ENCODE measurements at regions not wholly inside any gene's neighbourhood (a gene's known extent, or its start where the extent isn't known, plus 50 kb on each side); places are given as distances from the start of the nearest gene placed in this dataset.

DNA sequence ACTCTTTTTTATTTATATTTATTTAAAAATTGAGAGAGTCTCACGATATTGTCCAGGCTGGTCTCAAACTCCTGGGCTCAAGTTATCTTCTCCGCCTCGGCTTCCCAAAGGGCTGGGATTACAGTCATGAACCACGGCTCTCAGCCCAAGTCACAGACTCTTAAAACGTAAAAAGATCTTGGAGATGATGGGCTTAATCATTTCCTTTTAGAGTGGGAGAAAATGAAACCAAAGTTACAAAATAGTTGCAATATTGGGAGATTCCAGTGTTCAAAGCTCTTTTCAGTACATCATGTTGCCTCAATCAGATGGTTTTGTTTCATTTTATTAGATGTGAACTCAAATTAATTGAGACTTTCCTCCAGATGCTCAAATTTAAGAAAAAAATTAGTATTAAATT, 151.4 kb upstream of the XPO1 start:
- Histone ChIP-seq H3K27ac (no peak overlapping the region), H3K9ac (no peak overlapping the region), H3K4me1 (peaks cover 7% of the 10 kb centered on the region), H3K4me2 (no peak overlapping the region), H3K4me3 (no peak overlapping the region), H3K9me3 (no peaks in the 10 kb centered on the region), H3K36me3 (no peaks in the 10 kb centered on the region), H4K20me1 (no peaks in the 10 kb centered on the region), H3K27me3 (no peaks in the 10 kb centered on the region)
- no peak for TF ChIP-seq Cebpa-rat (IDR thresholded peaks at IDR 0.05)

DNA sequence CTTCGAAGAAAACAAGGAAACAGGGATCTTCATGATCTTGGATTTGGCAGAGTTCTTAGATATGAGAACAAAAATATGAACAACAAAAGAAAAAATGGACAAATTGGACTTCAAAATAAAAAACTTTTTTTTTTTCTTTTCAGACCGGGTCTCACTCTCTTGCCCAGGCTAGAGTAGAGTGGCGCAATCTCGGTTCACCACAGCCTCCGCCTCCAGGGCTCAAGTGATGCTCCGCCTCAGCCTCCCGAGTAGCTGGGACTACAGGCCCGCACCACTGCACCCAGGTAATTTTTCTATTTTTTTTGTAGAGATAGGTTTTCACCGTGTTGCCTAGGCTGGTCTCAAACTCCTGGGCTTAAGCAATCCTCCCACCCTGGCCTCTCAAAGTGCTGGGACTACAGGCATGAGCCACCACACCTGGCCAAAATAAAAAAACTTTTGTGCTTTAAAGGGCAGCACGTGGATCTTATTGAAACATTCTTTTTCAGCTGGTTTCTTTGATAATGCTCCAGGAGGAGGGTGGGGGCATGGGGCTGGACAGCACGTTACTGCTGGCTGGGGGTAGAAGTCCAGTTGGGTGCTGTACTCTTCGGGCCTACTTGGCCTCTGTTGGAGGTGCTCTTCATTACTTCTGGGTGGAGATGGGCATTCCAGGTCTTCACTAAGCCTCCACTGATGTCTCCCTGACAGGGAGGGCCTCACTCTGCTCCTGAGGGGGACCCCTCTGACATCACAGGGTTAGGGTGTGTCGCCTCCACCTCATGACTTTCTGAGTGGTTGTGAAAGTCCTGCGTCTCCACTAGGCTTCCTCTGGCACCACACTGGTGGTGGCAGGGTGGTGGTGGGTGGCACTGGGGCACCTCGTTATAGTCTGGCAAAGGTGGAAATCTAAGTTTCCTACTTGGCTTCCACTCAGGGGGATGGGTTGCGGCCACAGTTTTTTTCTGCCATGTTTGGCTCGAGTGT, 150.5 kb upstream of the XPO1 start:
- H3K4me1 ChIP-seq: peaks cover under 1% of the 10 kb centered on the region; the same call in 1 of the 2 replicates
- H3K9ac ChIP-seq: no peak overlapping the region
- H3K9me3 ChIP-seq: no peaks in the 10 kb centered on the region
- no peak overlapping the region for H3K4me3 ChIP-seq
- no peaks in the 10 kb centered on the region for H3K36me3 ChIP-seq
- no peaks in the 10 kb centered on the region for H3K27me3 ChIP-seq
- no peaks in the 10 kb centered on the region for H4K20me1 ChIP-seq
- no peak overlapping the region for H3K27ac ChIP-seq
- no peak overlapping the region for H3K4me2 ChIP-seq
- no peak for TF ChIP-seq Cebpa-rat (IDR thresholded peaks at IDR 0.05)

DNA sequence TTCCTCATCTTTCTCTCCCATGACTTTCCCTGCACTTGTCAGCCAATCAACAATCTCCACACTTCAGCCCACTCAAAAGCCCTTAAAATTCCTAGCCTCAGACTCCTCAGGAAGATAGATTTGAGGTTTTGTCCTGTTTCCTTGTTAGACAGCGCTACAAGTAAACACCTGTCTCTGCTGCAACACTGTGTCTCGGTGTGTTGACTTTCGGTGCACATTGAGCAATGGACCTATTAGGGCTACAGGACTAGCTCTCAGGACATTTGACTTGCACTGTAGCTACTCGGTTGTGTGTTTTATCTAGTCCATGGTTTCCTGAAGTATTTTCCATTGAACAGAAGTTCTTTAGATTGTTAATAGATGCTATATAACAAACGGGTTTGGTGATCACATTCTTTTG, 140.9 kb upstream of the XPO1 start:
- H3K27me3 ChIP-seq: no peaks in the 10 kb centered on the region
- no peak overlapping the region for H3K4me2 ChIP-seq
- no peak for TF ChIP-seq Cebpa-rat (IDR thresholded peaks at IDR 0.05)
- no peaks in the 10 kb centered on the region for H3K4me1 ChIP-seq
- no peaks in the 10 kb centered on the region for H3K36me3 ChIP-seq
- H3K9me3 ChIP-seq: peaks cover 40% of the 10 kb centered on the region
- no peak overlapping the region for H3K27ac ChIP-seq
- H3K9ac ChIP-seq: no peak overlapping the region
- no peaks in the 10 kb centered on the region for H4K20me1 ChIP-seq
- no peak overlapping the region for H3K4me3 ChIP-seq

DNA sequence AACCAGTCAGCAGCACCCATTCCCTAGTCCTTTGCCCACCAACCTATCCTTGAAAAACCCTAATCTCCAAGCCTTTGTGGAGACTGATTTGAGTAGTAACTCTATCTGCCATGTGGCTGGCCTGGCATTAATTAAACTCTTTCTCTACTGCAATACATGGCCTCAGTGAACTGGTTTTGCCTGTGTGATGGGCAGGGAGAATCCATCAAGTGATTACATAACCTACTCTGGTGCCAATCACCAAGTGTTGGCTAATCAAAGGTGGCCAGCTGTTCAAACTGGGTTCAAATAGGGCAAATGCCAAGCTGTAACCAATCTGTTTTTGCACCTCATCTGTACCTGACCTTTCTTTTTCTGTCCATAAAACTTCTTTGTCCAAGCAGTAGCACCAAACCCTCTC, 139.8 kb upstream of the XPO1 start:
- H3K36me3 ChIP-seq: no peaks in the 10 kb centered on the region
- no peaks in the 10 kb centered on the region for H4K20me1 ChIP-seq
- no peak overlapping the region for H3K9ac ChIP-seq
- H3K27me3 ChIP-seq: no peaks in the 10 kb centered on the region
- H3K4me3 ChIP-seq: no peak overlapping the region
- no peak overlapping the region for H3K4me2 ChIP-seq
- peaks cover 47% of the 10 kb centered on the region for H3K9me3 ChIP-seq
- no peak overlapping the region for H3K27ac ChIP-seq
- no peaks in the 10 kb centered on the region for H3K4me1 ChIP-seq
- no peak for TF ChIP-seq Cebpa-rat (IDR thresholded peaks at IDR 0.05)

DNA sequence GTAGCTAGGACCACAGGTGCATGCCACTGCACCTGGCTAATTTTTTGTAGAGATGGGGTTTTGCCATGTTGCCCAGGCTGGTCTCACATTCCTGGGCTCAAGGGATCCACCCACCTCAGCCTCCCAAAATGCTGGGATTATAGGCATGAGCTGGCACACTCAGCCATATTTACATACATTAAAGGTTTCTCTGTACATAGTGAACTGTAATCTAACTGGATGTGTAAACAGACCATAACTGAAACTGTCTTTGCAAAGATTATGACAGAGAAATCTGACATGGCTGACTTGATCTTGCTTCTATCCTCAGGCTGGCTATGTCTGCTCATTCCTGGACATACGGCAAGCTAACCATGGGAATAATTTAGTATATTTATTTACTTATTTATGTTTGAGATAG, 139.2 kb upstream of the XPO1 start:
- Histone ChIP-seq H3K27ac (no peak overlapping the region), H3K4me3 (no peak overlapping the region), H3K4me2 (no peak overlapping the region), H3K36me3 (no peaks in the 10 kb centered on the region), H3K27me3 (no peaks in the 10 kb centered on the region), H3K4me1 (no peaks in the 10 kb centered on the region), H4K20me1 (no peaks in the 10 kb centered on the region), H3K9me3 (peaks cover 47% of the 10 kb centered on the region), H3K9ac (no peak overlapping the region)
- no peak for TF ChIP-seq Cebpa-rat (IDR thresholded peaks at IDR 0.05)

DNA sequence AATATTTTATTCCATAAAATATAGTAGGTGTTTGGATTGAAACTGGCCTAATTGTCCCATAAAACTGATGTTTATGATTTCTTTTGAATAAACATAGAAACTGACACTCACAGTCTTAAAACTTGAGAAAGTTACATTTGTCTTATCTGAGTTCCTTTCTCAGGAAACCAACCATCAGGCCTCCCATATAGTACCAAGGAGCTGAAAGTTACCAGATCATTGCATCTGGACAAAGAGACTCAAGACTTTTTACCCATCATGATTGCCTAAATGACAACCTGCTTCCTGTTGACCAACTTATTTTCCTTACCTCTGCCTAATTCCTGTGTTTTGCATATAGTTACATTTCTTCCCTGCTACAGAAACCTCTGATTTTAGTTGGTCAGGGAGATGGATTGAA, 137.0 kb upstream of the XPO1 start:
- no peaks in the 10 kb centered on the region for H4K20me1 ChIP-seq
- no peak overlapping the region for H3K9ac ChIP-seq
- H3K4me2 ChIP-seq: no peak overlapping the region
- H3K27me3 ChIP-seq: no peaks in the 10 kb centered on the region
- peaks cover 47% of the 10 kb centered on the region for H3K9me3 ChIP-seq
- no peak overlapping the region for H3K4me3 ChIP-seq
- H3K4me1 ChIP-seq: peaks cover 12% of the 10 kb centered on the region; the same call in 1 of the 2 replicates
- H3K36me3 ChIP-seq: no peaks in the 10 kb centered on the region
- H3K27ac ChIP-seq: no peak overlapping the region
- TF ChIP-seq Cebpa-rat (IDR thresholded peaks at IDR 0.05): no peak

DNA sequence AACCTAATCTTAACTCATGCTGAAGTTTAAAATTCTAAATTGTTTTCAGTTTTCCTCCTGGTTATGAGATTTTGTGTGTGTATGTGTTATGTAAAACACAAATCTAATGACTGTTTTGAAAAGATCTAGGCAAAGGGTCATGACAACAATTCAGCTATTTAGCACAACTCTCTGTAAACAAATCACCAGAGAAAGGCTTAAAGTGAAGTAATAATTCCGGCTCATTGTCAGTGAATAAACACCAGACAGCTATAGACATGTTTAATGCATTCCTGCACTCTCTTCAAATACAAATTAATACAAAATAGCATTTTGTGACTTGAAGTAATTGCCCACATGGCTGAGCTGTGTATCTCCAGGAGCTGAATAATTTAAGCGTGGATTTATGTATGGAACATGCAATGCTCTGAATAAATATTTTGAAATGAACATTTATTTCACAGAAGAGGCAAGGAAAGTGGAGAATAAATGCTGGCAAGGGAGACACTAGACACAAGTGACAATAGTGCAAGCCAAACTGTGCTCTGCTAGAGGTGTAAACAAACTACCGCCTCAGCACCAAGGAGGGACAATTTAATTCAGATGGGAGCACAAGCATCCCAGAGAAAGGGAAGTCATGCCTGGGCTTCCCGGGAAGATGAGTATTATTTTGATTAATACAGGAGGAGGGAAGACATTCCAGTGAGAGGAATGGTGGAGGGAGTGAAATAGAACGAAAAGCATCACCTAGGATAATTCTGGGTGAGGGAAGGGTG, 133.6 kb upstream of the XPO1 start:
- H3K4me3 ChIP-seq: no peak overlapping the region
- H3K27ac ChIP-seq: no peak overlapping the region
- H3K9me3 ChIP-seq: peaks cover 33% of the 10 kb centered on the region
- H3K4me1 ChIP-seq: peaks cover 12% of the 10 kb centered on the region; the same call in 1 of the 2 replicates
- no peaks in the 10 kb centered on the region for H3K36me3 ChIP-seq
- TF ChIP-seq Cebpa-rat (IDR thresholded peaks at IDR 0.05): no peak
- H3K9ac ChIP-seq: no peak overlapping the region
- H4K20me1 ChIP-seq: no peaks in the 10 kb centered on the region
- no peaks in the 10 kb centered on the region for H3K27me3 ChIP-seq
- H3K4me2 ChIP-seq: peak overlapping the region; percentile 48

DNA sequence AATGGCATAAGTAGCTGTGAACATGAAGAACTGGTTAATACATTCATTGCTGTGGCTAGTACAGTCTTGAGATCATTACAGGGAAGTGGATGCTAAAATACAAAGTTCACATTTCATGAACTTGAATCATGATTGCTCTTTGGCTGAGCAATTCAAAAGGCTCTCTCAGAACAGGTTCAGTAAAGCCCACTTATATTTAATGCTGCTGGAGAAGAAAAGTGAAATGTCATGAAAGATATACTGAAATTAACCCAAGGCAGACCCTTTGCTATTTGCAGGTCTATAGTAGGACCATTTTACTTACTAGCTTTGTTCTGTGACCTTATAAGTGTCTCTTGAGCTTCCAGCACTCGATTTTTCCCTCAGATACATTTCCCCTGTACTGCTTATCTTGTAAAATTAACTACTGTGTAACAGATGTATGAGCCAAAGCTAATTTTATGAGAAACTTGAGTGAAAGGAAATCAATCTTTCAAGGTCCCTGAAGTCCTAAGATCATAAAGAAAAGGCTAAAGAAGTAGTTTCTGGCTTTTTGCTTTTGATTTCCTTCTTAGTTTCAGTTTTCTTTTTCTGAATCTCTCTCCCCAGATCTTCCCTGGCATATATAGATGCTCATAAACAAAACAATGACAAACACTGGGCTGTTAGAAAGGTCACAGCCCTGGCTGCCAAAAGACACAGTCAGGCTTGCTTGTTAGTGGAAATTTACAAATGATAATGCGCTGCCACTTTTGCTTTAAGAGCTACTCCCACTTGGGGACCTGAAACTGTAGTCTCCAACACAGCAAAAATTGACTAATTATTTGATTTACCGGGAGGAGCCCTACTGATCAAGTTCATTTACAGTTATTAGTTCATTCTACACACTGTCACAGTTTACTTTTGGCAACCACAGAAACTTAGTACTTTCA, 132.7 kb upstream of the XPO1 start:
- no peak overlapping the region for H3K4me3 ChIP-seq
- H3K4me2 ChIP-seq: peak overlapping the region; percentile 48
- peak overlapping the region; percentile 53 for H3K9ac ChIP-seq
- H3K9me3 ChIP-seq: peaks cover 24% of the 10 kb centered on the region
- no peak overlapping the region for H3K27ac ChIP-seq
- H3K27me3 ChIP-seq: no peaks in the 10 kb centered on the region
- no peaks in the 10 kb centered on the region for H3K36me3 ChIP-seq
- TF ChIP-seq Cebpa-rat (IDR thresholded peaks at IDR 0.05): no peak
- H3K4me1 ChIP-seq: peaks cover 12% of the 10 kb centered on the region; the same call in 1 of the 2 replicates
- H4K20me1 ChIP-seq: no peaks in the 10 kb centered on the region

DNA sequence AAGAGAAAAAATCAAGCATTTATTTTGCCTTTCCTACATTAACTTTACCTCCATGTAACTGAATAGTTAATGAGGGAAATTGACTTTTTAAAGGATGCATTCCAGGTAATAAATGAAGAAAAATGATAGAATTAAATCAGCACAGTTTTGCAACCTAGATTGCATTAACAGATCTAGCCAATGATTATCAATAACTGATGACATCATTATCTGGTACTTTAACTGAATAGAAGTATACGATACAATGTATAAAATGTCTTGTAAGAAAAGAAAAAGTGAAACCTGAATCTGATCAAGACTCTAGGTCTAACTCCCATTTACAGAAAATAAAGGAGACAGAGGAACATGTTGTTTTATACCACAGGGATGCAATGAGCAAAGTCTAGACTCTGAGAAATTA, 126.0 kb upstream of the XPO1 start:
- H3K27ac ChIP-seq: no peak overlapping the region
- H3K4me2 ChIP-seq: no peak overlapping the region
- H4K20me1 ChIP-seq: no peaks in the 10 kb centered on the region
- H3K36me3 ChIP-seq: no peaks in the 10 kb centered on the region
- no peak for TF ChIP-seq Cebpa-rat (IDR thresholded peaks at IDR 0.05)
- no peaks in the 10 kb centered on the region for H3K4me1 ChIP-seq
- no peaks in the 10 kb centered on the region for H3K27me3 ChIP-seq
- no peak overlapping the region for H3K9ac ChIP-seq
- H3K9me3 ChIP-seq: no peaks in the 10 kb centered on the region
- H3K4me3 ChIP-seq: no peak overlapping the region

Measured in BLaER1 (cell line).